ENCODE measurements at regions not wholly inside any gene's neighbourhood (a gene's known extent, or its start where the extent isn't known, plus 50 kb on each side); places are given as distances from the start of the nearest gene placed in this dataset.

GRCh38 chr9:107694390-107694789, 204.8 kb upstream of the KLF4 start:
- TF ChIP-seq CTCF (IDR thresholded peaks at IDR 0.05; ENCODE audit: unreplicated experiment), result no peak
- H3K9me3 Mint-ChIP-seq (ENCODE audit: unreplicated experiment), result no peaks in the 10 kb centered on the region
- no peak overlapping the region for H3K27ac Mint-ChIP-seq (ENCODE audit: low read depth, unreplicated experiment)
- H3K4me3 Mint-ChIP-seq (ENCODE audit: unreplicated experiment), result no peak overlapping the region
- no TSS peak for BruUV-seq (replicated peaks)
- H3K27me3 Mint-ChIP-seq (ENCODE audit: insufficient read depth, unreplicated experiment), result no peaks in the 10 kb centered on the region
- POLR2A ChIA-PET, result no interaction called here
- CTCF ChIA-PET, result no interaction called here
- H3K4me1 Mint-ChIP-seq (ENCODE audit: insufficient read depth, unreplicated experiment), result no peaks in the 10 kb centered on the region
- intact Hi-C loops (cut with micrococcal nuclease), result no loop called here
- H3K36me3 Mint-ChIP-seq (ENCODE audit: insufficient read depth, unreplicated experiment), result no peaks in the 10 kb centered on the region
- DNase-seq (ENCODE audit: unreplicated experiment), result no peak

- Mint-ChIP-seq H3K27me3 (ENCODE audit: insufficient read depth, unreplicated experiment) (no peaks in the 10 kb centered on the region), H3K36me3 (ENCODE audit: insufficient read depth, unreplicated experiment) (no peaks in the 10 kb centered on the region), H3K4me3 (ENCODE audit: unreplicated experiment) (no peak overlapping the region), H3K9me3 (ENCODE audit: unreplicated experiment) (no peaks in the 10 kb centered on the region), H3K4me1 (ENCODE audit: insufficient read depth, unreplicated experiment) (no peaks in the 10 kb centered on the region), H3K27ac (ENCODE audit: low read depth, unreplicated experiment) (no peak overlapping the region)
- TF ChIP-seq CTCF (IDR thresholded peaks at IDR 0.05; ENCODE audit: unreplicated experiment), result no peak
- intact Hi-C loops (cut with micrococcal nuclease), result no loop called here
- BruUV-seq (replicated peaks), result no TSS peak
- POLR2A ChIA-PET, result interaction anchor here (0.7 kb wide), 1 partner anchor 30 kb away, joined by 3 read pairs; no protein-coding TSS in a partner anchor
- CTCF ChIA-PET, result interaction anchor here (0.6 kb wide), 1 partner anchor 75 kb away, joined by 3 read pairs; no protein-coding TSS in a partner anchor
- DNase-seq (ENCODE audit: unreplicated experiment), result peak; percentile 14
Observed at GRCh38 chr9:107693625-107694326, 204.2 kb upstream of the KLF4 start.

GRCh38 chr9:107691664-107692063, 202.1 kb upstream of the KLF4 start:
- ChIA-PET CTCF (interaction anchor here (0.6 to 1.2 kb wide), 2 partner anchors 14 to 874 kb away, joined by 3 read pairs; no protein-coding TSS in a partner anchor), POLR2A (no interaction called here)
- Mint-ChIP-seq H3K9me3 (ENCODE audit: unreplicated experiment) (no peaks in the 10 kb centered on the region), H3K27ac (ENCODE audit: low read depth, unreplicated experiment) (no peak overlapping the region), H3K4me3 (ENCODE audit: unreplicated experiment) (no peak overlapping the region), H3K4me1 (ENCODE audit: insufficient read depth, unreplicated experiment) (no peaks in the 10 kb centered on the region), H3K27me3 (ENCODE audit: insufficient read depth, unreplicated experiment) (no peaks in the 10 kb centered on the region), H3K36me3 (ENCODE audit: insufficient read depth, unreplicated experiment) (no peaks in the 10 kb centered on the region)
- TF ChIP-seq CTCF (IDR thresholded peaks at IDR 0.05; ENCODE audit: unreplicated experiment), result no peak
- BruUV-seq (replicated peaks), result no TSS peak
- intact Hi-C loops (cut with micrococcal nuclease), result no loop called here
- no peak for DNase-seq (ENCODE audit: unreplicated experiment)

- no peak for TF ChIP-seq CTCF (IDR thresholded peaks at IDR 0.05; ENCODE audit: unreplicated experiment)
- Mint-ChIP-seq H3K9me3 (ENCODE audit: unreplicated experiment) (no peaks in the 10 kb centered on the region), H3K4me1 (ENCODE audit: insufficient read depth, unreplicated experiment) (no peaks in the 10 kb centered on the region), H3K27me3 (ENCODE audit: insufficient read depth, unreplicated experiment) (no peaks in the 10 kb centered on the region), H3K4me3 (ENCODE audit: unreplicated experiment) (no peak overlapping the region), H3K36me3 (ENCODE audit: insufficient read depth, unreplicated experiment) (no peaks in the 10 kb centered on the region), H3K27ac (ENCODE audit: low read depth, unreplicated experiment) (no peak overlapping the region)
- no TSS peak for BruUV-seq (replicated peaks)
- intact Hi-C loops (cut with micrococcal nuclease), result no loop called here
- ChIA-PET POLR2A (no interaction called here), CTCF (interaction anchor here (0.6 kb wide), 1 partner anchor 15 kb away, joined by 3 read pairs; no protein-coding TSS in a partner anchor)
- no peak for DNase-seq (ENCODE audit: unreplicated experiment)
Observed at GRCh38 chr9:107690021-107690420, 200.5 kb upstream of the KLF4 start.
